CD4-positive, alpha-beta T cell treated with Interleukin-4 for 4 hours (primary cell): ENCODE measurements at regions not wholly inside any gene's neighbourhood (a gene's known extent, or its start where the extent isn't known, plus 50 kb on each side); places are given as distances from the start of the nearest gene placed in this dataset.
A peak's percentile ranks its signal among the peaks of the same experiment; 100 is the strongest.
"Not testable (repeated sequence)": the region's sequence is repeated elsewhere in the genome, so short reads cannot be mapped to it uniquely, and the experiment has no call there.

ENCODE experiments used
- DNase-seq: peaks from one replicate; pipeline ENCODE4 v3.0.0-alpha.2; 2020

DNA sequence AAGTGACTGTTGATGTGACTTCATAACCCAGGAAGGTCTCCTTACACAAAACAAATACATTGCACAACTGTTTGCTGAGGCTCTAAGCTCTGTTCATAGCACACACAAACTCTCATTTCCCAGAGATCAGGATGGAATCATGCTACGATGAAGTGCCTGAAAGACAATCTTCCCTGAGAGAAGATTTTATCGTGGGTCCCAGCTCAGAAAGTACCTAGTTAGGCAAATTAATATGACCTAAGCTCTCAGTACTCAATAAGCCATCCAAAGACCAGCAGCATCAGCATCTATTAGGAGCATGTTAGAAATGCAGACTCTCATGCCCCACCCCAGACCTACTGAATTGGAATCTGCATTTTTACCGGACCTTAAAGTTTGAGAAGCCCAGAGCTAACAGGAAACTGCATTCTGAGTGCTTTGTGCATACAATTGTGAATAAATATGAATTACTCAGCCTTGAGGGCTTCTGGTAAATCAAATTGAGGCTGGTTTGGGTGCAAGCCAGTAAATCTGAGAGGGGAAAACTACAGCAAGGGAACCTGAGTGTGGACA, 161.5 kb upstream of the C2CD4B start:
- no peak for DNase-seq

DNA sequence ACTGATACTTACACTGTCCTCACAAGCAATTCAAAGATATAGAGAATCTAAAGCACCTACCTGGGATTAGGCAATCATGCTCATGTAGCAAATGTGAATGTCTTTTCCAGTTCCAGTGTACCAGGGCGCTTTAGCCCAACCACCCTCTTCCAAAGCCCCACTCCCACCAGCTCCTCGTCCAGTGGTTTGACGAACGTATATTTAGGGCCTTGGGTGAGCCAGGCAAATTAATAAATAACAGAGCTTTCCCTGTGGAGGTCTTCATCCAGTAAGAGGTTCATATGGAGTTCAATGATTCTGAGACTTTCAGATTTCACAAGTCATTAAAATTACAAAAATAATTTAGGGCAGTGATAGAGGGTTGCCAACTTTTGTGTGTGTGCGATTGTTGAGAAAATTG, 162.3 kb upstream of the C2CD4B start:
- DNase-seq = no peak

GRCh38 chr15:62332472-62332871, 167.4 kb upstream of the C2CD4B start:
- not testable (repeated sequence) for DNase-seq

DNA sequence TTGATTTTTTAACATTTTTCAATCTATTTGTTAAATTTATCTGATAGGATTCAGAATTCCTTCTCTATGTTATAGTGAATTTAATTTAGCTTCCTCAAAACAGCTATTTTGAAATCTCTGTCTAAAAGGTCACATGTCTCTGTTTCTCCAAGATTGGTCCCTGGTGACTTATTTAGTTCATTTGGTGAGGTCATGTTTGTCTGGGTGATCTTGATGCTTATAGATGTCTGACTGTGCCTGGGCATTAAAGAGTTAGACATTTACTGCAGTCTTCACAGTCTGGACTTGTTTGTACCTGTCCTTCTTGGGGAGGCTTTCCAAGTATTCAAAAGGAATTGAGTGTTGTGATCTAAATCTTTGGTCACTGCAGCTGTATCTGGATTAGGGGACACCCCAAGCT, 169.5 kb upstream of the C2CD4B start:
- DNase-seq = no peak

- no peak for DNase-seq
These were observed 172.8 kb upstream of the C2CD4B start for GRCh38 chr15:62337934-62338333.

- no peak for DNase-seq
These were observed 173.4 kb upstream of the C2CD4B start for GRCh38 chr15:62338497-62338896.

- no peak for DNase-seq
These were observed 177.9 kb upstream of the C2CD4B start for GRCh38 chr15:62342959-62343358.

- DNase-seq = no peak
These were observed 178.3 kb upstream of the C2CD4B start for GRCh38 chr15:62343397-62343796.

DNA sequence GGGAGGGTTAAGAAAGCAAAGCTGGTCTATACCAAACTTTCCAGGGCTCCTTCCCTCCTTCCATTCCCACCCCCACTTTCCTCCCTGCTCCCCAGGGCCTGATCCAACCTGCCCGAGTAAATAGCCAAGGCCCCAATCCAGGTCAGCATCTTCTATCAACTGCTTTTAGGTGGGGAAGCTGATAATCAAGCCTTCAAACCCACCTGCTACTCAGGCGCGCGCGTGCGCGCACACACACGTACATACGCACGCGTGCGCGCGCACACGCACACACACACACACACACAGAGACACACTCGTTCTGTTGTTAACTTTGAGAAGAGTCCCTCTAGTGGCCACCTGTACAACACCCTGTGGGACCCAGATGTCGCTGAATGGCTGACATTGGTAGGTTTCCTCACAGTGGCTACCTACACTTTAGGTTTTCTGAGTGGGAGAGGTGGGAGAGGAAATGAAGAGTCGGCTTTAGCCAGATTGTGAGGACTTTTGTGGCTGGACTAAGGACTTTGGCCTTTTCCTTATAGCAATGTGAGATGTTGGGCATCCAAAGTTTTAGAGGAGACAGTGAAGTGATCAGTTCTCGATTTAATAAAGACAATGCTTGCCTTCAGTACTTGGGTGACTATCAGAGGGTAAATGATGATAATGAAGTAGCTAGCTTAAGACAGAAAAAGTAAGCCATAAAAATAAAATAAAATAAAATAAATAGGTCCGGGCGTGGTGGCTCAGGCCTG, 179.9 kb upstream of the C2CD4B start:
- DNase-seq = peak; percentile 68

DNA sequence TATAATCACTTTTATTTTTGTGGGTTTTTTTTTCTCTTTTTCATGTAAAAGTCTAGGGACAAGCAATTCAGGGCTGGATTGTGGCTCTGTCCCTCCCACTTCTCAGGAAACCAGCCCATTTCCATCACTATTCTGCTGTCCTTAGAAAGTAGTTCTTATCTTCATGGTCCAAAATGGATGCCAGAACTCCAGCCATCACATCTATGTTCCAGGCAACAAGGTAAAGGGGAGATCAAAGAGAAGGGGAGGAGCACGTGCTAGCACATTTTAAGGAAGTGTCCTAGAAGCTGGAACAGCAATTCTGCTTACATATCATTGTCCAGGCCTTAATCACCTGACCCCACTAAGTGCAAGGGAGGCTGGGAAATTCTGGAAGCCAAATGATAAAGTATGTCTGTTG, 181.1 kb upstream of the C2CD4B start:
- no peak for DNase-seq

DNA sequence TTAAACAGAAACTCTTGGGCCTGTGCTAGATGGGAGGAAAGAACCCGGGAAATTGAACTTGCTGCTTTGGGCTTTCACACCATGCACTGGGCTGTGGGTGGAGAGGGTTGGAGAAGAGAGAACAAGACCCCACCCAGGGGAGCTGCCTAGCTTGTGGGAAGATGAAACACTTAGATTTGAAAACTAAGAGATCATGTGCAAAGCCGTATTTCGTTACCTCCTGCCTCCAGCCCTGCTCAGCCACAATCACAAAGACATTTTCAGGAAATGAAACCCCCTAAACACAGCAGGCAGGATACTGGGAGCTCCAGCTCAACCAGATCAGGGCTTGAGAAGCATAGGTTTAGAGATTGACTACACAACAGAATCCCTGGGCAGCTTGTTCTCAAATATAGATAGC, 183.0 kb upstream of the C2CD4B start:
- DNase-seq = no peak

- no peak for DNase-seq
These were observed 183.5 kb upstream of the C2CD4B start for GRCh38 chr15:62348623-62349022.

GRCh38 chr15:62352817-62353216, 187.7 kb upstream of the C2CD4B start:
- no peak for DNase-seq

GRCh38 chr15:62357431-62357830, 192.3 kb upstream of the C2CD4B start:
- no peak for DNase-seq

DNA sequence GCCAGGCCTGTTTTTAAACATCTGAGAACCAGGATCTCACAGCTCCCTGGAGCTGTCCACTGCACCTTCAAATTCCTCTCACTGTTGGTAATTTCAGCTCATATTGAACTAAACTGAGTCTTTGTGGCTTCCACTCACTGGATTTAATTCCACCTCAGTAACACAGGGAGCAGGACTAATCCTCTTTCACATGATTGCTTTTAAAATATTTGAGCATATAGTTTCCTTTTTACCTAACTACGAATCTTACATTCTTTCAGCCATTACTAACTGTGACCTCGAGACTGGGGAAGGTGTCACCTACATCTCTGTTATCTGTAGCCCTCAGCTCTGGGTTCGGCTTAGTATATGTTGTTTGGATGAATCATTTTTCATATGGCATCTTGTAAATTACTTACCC, 194.3 kb upstream of the C2CD4B start:
- no peak for DNase-seq

GRCh38 chr15:62360332-62361097, 195.4 kb upstream of the C2CD4B start:
- DNase-seq = no peak

DNA sequence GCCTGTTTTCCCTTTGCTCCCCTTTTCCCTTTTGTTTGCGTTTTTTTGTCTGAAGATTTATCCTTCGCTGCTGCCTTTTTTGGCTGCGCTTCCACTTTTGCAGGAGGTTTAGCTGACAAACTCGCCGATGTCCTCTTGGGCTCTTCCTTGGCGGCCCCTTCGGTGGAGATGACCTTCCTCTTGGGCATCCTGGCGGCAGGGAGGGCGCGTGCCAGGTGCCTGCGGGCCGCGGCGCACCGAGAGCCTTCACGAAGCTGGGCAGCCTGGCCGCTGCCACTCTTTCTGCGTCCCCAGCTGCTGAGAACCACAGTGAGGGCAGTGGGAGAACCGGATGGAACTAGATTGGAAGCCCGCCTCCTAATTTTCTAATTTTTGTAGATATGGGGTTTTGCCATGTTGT, 197.1 kb upstream of the C2CD4B start:
- no peak for DNase-seq

DNA sequence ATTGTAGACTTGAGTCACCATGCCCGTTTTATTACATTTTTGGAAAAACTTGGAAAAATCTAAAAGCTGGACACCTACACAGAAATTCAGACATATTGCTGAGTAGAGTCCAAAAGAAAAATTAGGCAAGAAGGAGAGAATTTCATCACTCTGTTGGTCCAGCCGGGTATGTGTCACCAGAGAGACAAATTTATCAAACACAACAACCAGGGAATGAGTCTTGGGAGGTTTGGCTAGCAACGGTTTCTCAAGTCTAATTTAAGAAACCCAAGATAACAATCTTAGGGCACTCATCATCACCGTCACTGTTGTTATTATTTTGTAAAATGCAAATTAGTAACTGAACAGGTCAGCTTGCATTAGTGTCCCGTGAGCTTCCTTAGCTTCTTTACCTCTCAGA, 197.5 kb upstream of the C2CD4B start:
- no peak for DNase-seq

DNA sequence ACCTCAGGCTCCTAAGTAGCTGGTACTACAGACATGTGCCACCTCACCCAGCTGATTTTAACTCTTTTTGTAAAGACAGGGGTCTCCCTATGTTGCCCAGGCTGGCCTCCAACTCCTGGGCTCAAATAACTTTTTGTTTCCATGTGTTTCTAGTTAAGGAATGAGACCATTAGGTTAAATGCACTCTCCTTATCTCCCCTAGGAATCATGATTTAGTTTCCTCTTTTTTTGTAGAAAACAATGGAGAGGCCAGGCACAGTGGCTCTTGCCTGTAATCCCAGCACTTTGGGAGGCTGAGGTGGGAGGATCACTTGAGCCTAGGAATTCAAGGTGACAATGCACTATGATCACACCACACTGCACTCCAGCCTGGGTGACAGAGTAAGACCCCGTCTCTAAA, 198.8 kb upstream of the C2CD4B start:
- no peak for DNase-seq

- DNase-seq = no peak
These were observed 200.8 kb upstream of the C2CD4B start for GRCh38 chr15:62365795-62366442.

- DNase-seq = no peak
These were observed 204.4 kb upstream of the C2CD4B start for GRCh38 chr15:62369454-62369853.

- DNase-seq = not testable (repeated sequence)
These were observed 206.6 kb upstream of the C2CD4B start for GRCh38 chr15:62371683-62372082.

DNA sequence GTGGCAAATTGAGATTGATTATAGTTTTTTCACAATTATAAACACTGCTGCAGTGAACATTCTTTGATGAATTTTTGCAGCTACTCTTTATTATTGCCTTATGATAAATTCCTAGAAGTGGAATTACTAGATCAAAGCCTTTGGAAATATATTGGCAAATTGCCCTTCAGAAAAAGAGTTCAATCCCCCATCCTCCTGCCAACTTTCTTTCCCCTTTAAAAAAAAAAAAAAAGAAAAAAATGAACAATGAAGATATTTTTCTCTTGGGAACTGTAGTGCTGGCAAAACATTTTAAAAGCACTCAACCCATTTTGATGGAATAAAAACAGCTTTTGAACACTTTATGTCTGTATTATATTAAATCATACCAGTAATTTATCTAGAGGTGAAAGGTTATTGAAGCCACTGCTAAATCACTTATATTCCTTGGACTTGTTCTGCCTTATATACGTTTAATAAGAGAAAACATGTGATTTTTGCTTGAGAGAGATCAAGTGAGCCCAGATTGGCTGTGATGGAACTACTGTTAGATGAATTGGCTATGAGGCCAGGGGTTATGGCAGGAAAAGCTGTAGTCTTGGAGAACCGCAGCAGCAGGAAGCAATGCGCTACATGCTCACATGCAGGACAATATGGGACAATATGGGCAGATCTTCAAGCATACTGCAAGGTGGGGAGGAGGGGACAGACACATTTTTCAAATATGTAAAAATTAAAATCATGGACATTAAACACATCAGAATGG, 212.8 kb upstream of the C2CD4B start:
- no peak for DNase-seq
